PC-9 (cell line): ENCODE measurements at regions not wholly inside any gene's neighbourhood (a gene's known extent, or its start where the extent isn't known, plus 50 kb on each side); places are given as distances from the start of the nearest gene placed in this dataset.

Source experiments
- BruUV-seq: library from RNA; stranded (reverse); fragments of 400-500 nt; replicated peaks from 2 replicates; lab custom pipeline; 2021; lab: Mats Ljungman, UMichigan
- CTCF ChIA-PET: fragments of 300-600 bp; sonication (Branson Sonifier 250); formaldehyde crosslinking; loops from one replicate; lab custom pipeline; 2022; ENCODE audit warnings: antibody characterized with exemption; lab: Charles Lee
- POLR2A ChIA-PET: fragments of 300-600 bp; sonication (Branson Sonifier 250); formaldehyde crosslinking; loops from one replicate; lab custom pipeline; 2022; ENCODE audit warnings: antibody characterized with exemption; ENCODE audit not compliant: unreplicated experiment; lab: Charles Lee
- DNase-seq, 2 experiments: peaks; one replicate each; pipeline versions ENCODE4 v3.0.0 to v3.0.0-alpha.2; 2015 to 2022; ENCODE audit warnings: mixed read lengths in 1 of 2
- H2AFZ ChIP-seq: fragments of 200-600 bp; sonication (generic); 2 replicates; pipeline ENCODE4 v1.8.1; 2017; ENCODE audit warnings: antibody characterized with exemption
- H3F3A ChIP-seq: fragments of 200-600 bp; sonication (generic); 2 replicates; pipeline ENCODE4 v1.8.1; 2017; ENCODE audit warnings: antibody characterized with exemption, mild to moderate bottlenecking, low read depth; ENCODE audit not compliant: insufficient read depth
- H3K27ac ChIP-seq: fragments of 200-600 bp; sonication (generic); 2 replicates; pipeline ENCODE4 v1.6.1; 2016; ENCODE audit warnings: mixed run types
- H3K27me3 ChIP-seq: fragments of 200-600 bp; sonication (generic); 2 replicates; pipeline ENCODE4 v1.6.1; 2016; ENCODE audit warnings: low read depth, mixed run types; ENCODE audit not compliant: insufficient read depth
- H3K36me3 ChIP-seq: fragments of 200-600 bp; sonication (generic); 2 replicates; pipeline ENCODE4 v1.6.1; 2016; ENCODE audit warnings: low read depth, mixed run types
- H3K4me1 ChIP-seq: fragments of 200-600 bp; sonication (generic); replicated peaks from 2 replicates; pipeline ENCODE4 v1.6.1; 2016; ENCODE audit warnings: mixed run types; ENCODE audit not compliant: insufficient read depth
- H3K4me2 ChIP-seq: fragments of 200-600 bp; sonication (generic); 2 replicates; pipeline ENCODE4 v1.6.1; 2017; ENCODE audit warnings: mixed run types
- H3K4me3 ChIP-seq: fragments of 200-600 bp; sonication (generic); 2 replicates; pipeline ENCODE4 v1.6.1; 2016; ENCODE audit warnings: mixed run types
- H3K79me2 ChIP-seq: fragments of 200-600 bp; sonication (generic); 2 replicates; pipeline ENCODE4 v1.6.1; 2017; ENCODE audit warnings: low read depth, mixed run types
- H3K9me2 ChIP-seq: fragments of 200-600 bp; sonication (generic); 2 replicates; pipeline ENCODE4 v1.8.1; 2017; ENCODE audit warnings: mild to moderate bottlenecking; ENCODE audit not compliant: insufficient read depth
- H3K9me3 ChIP-seq: fragments of 200-600 bp; sonication (generic); 2 replicates; pipeline ENCODE4 v1.8.1; 2016; ENCODE audit warnings: low read depth; ENCODE audit not compliant: insufficient read depth
- H4K20me1 ChIP-seq: fragments of 200-600 bp; sonication (generic); 2 replicates; pipeline ENCODE4 v1.8.1; 2017; ENCODE audit not compliant: insufficient read depth
- EZH2 ChIP-seq: fragments of 200-600 bp; sonication (generic); IDR thresholded peaks from 2 replicates; pipeline ENCODE4 v1.8.0; 2017; ENCODE audit warnings: antibody characterized with exemption, low read depth
- intact Hi-C: fragments of 100-400 bp; cut with micrococcal nuclease; formaldehyde crosslinking; loops from one replicate; pipeline ENCODE4 v1.10.0; 2022; ENCODE audit not compliant: unreplicated experiment
- TF ChIP-seq, protein P1 (sequence below): fragments of 200-600 bp; sonication (generic); conservative IDR thresholded peaks from 2 replicates; pipeline ENCODE4 v1.6.1; 2017; ENCODE audit warnings: mixed run types, antibody characterized with exemption, mild to moderate bottlenecking, moderate library complexity

DNA sequence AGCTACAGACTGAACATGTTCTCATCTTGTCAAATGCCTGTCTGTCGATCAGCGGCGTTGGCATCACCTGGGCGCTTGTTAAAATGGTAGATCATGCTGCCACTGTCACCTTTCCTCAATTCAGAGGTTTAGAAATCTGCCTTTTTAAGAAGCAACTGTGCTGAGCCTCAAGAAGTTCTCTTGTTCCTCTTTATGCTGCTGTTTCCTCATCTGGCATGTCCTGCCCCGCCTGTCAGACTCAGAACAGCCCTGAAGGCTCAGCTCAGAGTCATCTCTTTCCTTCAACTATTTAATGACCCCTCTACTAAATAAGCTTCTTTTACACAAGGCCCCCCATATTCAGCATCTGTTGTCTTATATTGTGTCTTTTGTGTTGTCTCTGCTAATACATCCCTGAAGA lies 368.2 kb downstream of the EPM2A start:
- ChIA-PET POLR2A (no interaction called here), CTCF (no interaction called here)
- Histone ChIP-seq H3K4me2 (no peak overlapping the region), H3K27me3 (no peaks in the 10 kb centered on the region), H3F3A (no peaks in the 10 kb centered on the region), H3K27ac (no peak overlapping the region), H3K36me3 (no peaks in the 10 kb centered on the region), H3K9me3 (no peaks in the 10 kb centered on the region), H3K9me2 (no peaks in the 10 kb centered on the region), H3K79me2 (no peaks in the 10 kb centered on the region), H4K20me1 (no peaks in the 10 kb centered on the region), H2AFZ (no peak overlapping the region), H3K4me3 (no peak overlapping the region), H3K4me1 (no peaks in the 10 kb centered on the region)
- DNase-seq, result no peak
- TF ChIP-seq EZH2, result no peak
- TF ChIP-seq, protein P1, sequence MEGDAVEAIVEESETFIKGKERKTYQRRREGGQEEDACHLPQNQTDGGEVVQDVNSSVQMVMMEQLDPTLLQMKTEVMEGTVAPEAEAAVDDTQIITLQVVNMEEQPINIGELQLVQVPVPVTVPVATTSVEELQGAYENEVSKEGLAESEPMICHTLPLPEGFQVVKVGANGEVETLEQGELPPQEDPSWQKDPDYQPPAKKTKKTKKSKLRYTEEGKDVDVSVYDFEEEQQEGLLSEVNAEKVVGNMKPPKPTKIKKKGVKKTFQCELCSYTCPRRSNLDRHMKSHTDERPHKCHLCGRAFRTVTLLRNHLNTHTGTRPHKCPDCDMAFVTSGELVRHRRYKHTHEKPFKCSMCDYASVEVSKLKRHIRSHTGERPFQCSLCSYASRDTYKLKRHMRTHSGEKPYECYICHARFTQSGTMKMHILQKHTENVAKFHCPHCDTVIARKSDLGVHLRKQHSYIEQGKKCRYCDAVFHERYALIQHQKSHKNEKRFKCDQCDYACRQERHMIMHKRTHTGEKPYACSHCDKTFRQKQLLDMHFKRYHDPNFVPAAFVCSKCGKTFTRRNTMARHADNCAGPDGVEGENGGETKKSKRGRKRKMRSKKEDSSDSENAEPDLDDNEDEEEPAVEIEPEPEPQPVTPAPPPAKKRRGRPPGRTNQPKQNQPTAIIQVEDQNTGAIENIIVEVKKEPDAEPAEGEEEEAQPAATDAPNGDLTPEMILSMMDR, result no peak
- BruUV-seq, result no TSS peak
- intact Hi-C loops, result no loop called here

DNA sequence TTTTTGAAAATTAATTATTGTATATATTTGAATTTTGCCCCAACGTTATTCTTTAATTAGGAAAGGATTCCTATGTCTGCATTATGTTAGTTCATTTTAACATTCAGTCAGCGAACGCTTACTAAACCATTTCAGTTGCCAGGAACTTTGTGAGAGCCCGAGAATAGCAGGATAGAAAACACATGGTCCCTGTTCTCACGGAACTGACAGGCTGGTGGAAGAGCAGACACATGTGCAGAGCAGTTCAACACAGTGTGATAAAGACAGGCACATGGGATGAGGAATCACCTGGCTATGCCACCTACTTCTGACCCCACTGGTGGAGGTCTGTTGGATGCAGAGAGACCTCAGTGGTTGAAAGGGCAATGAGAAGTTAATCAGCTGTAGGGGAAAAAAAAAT lies 367.2 kb downstream of the EPM2A start:
- ChIA-PET POLR2A (no interaction called here), CTCF (no interaction called here)
- H2AFZ ChIP-seq, result no peak overlapping the region
- no peaks in the 10 kb centered on the region for H3K9me2 ChIP-seq
- H3K27me3 ChIP-seq, result no peaks in the 10 kb centered on the region
- no TSS peak for BruUV-seq
- H3K36me3 ChIP-seq, result no peaks in the 10 kb centered on the region
- H3F3A ChIP-seq, result no peaks in the 10 kb centered on the region
- TF ChIP-seq EZH2, result no peak
- TF ChIP-seq, protein P1, result no peak
- H3K4me1 ChIP-seq, result no peaks in the 10 kb centered on the region
- H3K27ac ChIP-seq, result no peak overlapping the region
- no peaks in the 10 kb centered on the region for H4K20me1 ChIP-seq
- H3K9me3 ChIP-seq, result 0 out of 2 replicates have a peak, but pooled peaks cover under 1% of the 10 kb centered on the region
- no peak overlapping the region for H3K4me3 ChIP-seq
- H3K4me2 ChIP-seq, result no peak overlapping the region
- intact Hi-C loops, result no loop called here
- H3K79me2 ChIP-seq, result no peaks in the 10 kb centered on the region
- no peak for DNase-seq

DNA sequence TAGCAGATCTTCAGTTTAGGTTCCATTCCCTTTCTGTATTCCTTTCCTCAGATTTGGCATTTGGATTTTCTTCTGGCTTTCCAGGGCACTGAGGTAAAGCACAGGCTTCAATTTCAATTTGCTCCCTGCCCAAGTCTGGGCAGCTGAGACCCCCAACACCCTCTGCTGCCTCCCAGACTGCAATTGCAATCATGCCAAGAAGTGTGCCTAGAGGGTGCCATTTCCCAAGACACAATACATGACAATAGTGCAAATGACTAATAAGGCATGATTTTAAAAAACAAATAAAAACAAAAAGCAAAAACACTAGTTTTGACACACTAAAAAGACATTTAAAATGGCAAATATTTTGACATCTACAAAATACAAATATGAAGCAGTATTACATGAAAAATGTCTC lies 364.8 kb downstream of the EPM2A start:
- no peaks in the 10 kb centered on the region for H3K79me2 ChIP-seq
- ChIA-PET CTCF (no interaction called here), POLR2A (no interaction called here)
- H3K9me2 ChIP-seq, result no peaks in the 10 kb centered on the region
- H2AFZ ChIP-seq, result no peak overlapping the region
- no peak overlapping the region for H3K27ac ChIP-seq
- no peaks in the 10 kb centered on the region for H3K36me3 ChIP-seq
- no peaks in the 10 kb centered on the region for H3K4me1 ChIP-seq
- no peak for DNase-seq
- H3K9me3 ChIP-seq, result 0 out of 2 replicates have a peak, but pooled peaks cover 2% of the 10 kb centered on the region
- no peak overlapping the region for H3K4me2 ChIP-seq
- intact Hi-C loops, result no loop called here
- no TSS peak for BruUV-seq
- no peaks in the 10 kb centered on the region for H4K20me1 ChIP-seq
- TF ChIP-seq, protein P1, result no peak
- no peak for TF ChIP-seq EZH2
- H3F3A ChIP-seq, result no peaks in the 10 kb centered on the region
- no peak overlapping the region for H3K4me3 ChIP-seq
- no peaks in the 10 kb centered on the region for H3K27me3 ChIP-seq
